Activated T-helper 1 cell treated with Interleukin-2 at 50 U/mL for 16 hours (primary cell): ENCODE measurements at regions not wholly inside any gene's neighbourhood (a gene's known extent, or its start where the extent isn't known, plus 50 kb on each side); places are given as distances from the start of the nearest gene placed in this dataset.
"Not testable (repeated sequence)": the region's sequence is repeated elsewhere in the genome, so short reads cannot be mapped to it uniquely, and the experiment has no call there.

Experiments used
- DNase-seq: peaks from one replicate; pipeline ENCODE4 v3.0.0-alpha.2; 2020; ENCODE audit warnings: low read depth

- no peak for DNase-seq
Measured at GRCh38 chr17:72448019-72448418, 327.2 kb downstream of the SOX9 start.

GRCh38 chr17:72452286-72453173 is 331.7 kb downstream of the SOX9 start:
- no peak for DNase-seq

DNA sequence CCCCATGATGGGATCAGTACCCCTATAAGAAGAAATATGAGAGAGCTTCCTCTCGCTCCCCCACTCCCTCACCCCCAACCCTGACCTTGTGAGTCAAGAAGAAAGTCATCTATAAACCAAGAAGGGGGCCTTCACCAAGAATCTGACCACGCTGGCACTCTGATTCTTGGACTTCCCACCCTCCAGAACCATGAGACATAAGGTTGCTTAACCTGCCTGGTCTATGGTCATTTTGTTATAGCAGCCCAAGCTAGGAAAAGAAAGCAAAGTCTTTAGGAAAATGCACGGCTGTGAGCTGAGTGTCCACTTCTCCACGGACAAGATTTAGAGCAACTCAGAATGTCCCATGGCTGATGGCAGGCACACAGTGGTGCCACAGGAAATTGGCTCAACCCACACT is 333.5 kb downstream of the SOX9 start:
- DNase-seq: no peak

DNA sequence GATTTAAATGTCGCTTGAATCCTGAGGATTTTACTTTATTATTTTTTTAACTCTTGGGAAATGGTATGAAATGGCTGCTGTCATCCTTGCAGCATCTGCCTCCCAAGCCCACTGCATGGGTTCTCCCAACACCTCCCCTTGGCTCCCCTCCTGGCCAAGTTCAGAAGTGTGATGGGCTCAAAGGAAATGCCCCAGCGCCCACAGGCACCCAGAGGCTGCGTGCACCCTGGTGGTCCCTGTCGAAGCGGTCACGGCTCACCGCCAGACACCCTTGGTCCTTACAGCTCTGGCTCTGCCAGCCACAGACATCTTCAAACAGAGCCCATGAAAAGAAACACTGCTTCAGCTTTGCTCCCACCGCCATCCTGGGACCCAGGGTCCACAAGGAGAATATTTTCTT is 334.7 kb downstream of the SOX9 start:
- no peak for DNase-seq

DNA sequence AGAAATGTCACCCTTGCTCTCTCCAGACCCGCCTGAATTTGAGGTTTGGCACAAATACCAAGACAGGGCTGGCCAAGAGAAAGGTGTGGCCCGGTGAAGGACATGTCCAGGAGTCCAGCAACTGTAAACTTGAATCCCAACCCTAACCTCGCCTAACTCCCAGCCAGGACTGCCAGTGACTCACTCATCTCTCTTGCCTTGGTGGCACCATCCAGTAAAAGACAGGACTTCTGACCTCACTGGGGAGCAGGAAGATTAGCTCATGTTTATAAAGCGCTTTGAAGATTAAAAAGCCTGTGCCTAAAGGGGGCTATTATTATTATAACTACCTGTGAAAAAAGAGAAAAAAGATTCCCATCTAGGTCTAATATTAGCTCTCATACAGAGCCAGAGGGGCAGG is 335.3 kb downstream of the SOX9 start:
- no peak for DNase-seq

DNA sequence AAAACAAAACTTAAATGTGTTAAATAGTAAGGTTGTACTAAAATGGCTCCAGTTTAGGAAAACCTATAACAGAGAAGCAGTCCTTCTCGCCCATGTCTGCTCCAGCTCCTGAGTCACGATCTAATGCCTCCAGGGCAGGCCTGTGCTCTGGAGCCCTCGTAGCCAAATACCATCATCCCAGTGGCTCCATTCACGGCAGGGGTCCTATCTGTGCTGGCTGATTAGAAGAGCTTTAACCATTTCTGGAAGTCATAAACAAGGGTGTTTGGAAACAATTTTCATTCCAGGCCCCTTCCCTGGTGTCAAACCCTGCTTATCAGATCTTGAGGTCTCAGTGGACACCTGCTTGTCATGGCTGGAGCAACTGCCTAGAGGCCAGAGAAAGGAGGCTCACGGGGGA is 336.9 kb downstream of the SOX9 start:
- no peak for DNase-seq

DNA sequence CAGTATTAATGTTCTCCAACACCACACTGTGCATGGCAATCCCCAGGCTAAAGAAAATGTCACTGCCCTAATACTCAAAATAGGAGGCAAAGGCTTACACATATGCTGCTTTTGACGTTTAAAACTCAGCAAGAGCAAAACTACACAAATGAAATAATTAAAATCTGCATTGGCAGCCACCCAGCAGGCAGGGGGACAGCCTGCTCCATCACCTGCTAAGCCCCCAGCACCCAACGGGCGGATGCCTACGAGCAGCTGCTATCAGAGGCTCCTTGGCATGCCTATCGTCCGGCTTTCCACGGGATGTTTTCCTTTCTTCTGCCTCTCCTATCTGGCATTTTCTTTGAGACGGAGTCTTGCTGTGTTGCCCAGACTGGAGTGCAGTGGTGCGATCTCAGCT is 337.5 kb downstream of the SOX9 start:
- no peak for DNase-seq

DNA sequence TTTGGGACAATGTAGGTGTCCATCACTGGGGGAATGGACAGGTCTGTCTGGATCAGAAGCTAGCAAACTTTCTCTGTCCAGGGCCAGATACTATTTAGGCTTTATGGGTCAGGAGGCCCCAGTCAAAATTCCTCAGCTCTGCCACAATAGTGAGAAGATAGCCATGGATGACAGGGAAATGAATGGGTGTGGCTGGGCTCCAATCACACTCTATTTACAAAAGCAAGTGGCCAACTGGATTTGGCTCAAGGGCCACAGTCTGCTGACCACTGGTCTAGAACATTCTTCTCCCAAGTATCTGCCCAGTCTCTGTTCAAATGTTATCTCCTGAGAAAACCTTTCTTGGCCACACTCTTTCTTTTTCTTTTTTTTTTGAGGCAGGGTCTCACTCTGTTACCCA is 339.9 kb downstream of the SOX9 start:
- DNase-seq: no peak

DNA sequence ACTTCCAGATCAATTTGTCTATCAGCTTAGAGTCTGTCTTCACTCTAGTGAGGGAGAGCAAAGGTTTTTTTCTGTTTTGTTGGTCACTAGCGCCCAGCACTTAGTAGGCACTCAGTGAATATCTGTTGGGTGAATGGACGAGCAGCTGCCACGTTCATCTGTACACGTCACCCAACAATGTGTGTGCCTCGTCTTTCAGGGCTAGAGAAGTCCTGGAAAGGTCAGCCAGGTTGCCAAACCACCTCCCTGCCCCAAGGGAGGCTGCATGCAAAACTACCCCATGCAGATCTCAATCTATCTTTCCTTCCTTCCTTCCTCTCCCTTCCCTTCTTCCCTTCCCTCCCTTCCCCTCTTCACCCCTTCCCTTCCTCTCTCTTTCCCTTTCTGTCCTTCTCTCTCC is 340.9 kb downstream of the SOX9 start:
- no peak for DNase-seq

GRCh38 chr17:72462407-72462806 is 341.6 kb downstream of the SOX9 start:
- no peak for DNase-seq

GRCh38 chr17:72462814-72463213 is 342.0 kb downstream of the SOX9 start:
- no peak for DNase-seq

DNA sequence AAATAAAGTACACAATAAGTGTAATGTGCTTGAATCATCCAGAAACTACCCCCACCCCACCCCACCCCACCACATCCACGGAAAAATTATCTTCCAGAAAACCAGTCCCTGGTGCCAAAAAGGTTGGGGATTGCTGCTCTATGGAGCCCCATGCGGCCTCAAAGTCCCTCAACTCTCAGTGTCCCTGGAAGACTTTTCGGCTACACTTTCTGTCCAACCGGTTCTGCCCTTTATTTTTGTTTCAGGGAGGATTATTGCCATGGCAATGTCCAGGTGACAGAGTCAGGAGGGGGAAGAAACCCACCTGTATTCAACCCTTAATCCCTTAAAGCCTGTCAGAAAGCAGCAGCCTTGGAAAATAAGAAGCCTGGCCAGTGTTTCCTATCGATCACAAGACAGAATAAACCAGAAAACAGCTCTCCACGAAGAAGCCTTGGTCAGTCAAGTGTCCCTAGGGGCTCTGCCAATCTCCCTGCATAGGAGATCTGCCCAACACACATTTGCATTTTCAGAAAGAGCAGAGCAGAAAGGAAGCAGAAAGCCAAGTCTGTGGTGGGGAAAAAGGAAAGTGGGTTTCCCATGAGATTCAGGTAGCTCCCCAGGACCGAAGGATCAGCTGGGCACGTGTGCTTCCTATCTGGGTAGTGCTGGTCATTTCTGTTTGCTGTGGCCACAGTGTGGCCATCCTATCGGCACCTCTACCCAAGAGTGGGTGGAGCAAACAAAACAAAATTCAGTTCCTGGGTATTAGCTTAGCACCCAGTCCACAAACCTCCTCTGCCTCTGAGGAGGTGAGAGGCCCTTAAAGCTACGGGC is 342.7 kb downstream of the SOX9 start:
- DNase-seq: no peak

- not testable (repeated sequence) for DNase-seq
Measured at GRCh38 chr17:72464221-72464620, 343.4 kb downstream of the SOX9 start.

GRCh38 chr17:72465191-72466024 is 344.6 kb downstream of the SOX9 start:
- no peak for DNase-seq

- DNase-seq: no peak
Measured at GRCh38 chr17:72466199-72466598, 345.4 kb downstream of the SOX9 start.

- DNase-seq: no peak
Measured at GRCh38 chr17:72466606-72467005, 345.8 kb downstream of the SOX9 start.

DNA sequence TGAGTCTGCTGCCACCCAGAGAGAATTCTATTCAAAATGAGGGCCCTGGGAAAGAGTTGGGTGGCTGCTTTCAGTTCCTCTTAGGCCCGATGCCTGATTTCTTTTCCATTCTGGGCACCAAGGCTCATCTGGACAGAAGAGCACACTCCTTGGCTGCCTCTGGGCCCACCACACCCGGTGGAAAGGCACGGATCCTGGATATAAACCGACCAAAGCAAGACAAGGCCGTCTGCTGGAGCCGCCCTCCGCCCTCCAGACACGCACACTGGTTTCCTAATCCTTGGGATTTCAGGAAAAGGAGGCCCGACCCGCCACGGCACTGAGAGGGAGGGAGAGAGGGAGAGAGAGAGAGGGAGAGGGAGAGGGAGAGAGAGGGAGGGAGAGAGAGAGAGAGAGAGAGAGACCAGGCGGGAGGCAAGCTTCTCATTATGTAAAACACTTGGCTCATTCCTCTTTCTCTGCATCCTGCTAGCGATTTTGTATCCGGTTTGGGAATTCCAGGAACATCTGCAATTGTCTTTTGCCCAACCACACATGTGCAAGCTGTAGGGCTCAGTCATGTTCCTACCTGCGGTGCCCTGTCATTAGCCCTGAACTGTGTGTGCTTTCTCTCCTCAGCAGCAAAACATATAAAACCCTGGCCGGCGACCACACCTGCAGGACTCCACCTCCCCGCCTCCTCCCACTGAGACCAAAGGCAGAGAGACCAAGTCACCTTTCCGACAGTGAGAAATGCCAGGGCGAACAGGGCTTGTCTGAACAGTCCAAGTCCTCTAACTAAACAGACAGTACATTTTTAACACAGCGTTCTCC is 347.2 kb downstream of the SOX9 start:
- DNase-seq: no peak

DNA sequence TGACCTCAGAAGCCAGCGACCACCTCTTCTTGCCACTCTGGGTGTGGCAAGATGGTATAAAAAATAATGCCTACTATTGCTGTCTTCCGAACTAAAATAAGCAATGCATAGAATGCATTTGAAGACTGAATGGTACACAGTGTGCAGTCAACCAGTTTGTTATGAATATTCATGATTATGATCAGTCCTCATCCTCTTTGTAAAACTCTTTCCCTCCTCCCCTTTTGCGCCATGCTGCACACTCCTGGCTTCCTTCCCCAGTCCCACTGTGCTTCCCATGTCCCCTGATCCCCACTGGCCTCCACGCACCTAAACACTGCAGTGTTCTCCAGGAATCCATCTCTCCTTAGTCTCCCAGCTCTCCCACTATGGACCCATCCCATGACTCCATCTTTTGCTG is 348.0 kb downstream of the SOX9 start:
- DNase-seq: no peak

DNA sequence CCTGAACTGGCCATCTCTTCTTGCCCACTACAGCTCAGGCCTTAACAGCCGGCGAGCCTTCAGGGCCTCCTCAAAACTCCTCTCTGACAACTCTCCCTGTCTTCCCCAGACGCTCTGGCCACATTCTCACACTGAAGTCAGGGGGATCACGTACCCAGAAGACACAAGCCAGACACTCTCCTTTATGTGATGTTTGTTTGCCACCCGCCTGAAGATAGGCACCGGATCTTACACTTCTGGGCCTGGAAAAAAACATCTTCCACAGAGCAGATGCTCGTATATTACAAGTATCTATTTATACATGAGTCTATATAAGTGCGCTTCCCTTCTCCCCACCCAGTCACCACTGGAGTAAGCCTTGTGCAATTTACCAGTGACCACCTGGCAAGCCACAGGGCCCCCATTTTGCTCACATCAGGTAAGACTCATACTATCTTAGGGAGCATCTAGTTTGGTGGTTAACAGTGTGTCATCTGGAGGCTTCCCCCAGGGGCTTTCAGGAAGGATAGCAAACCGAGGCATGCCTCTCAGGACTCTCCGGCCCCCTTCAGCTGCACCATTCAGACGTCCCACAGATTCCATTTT is 349.4 kb downstream of the SOX9 start:
- no peak for DNase-seq

GRCh38 chr17:72470734-72471133 is 349.9 kb downstream of the SOX9 start:
- no peak for DNase-seq

DNA sequence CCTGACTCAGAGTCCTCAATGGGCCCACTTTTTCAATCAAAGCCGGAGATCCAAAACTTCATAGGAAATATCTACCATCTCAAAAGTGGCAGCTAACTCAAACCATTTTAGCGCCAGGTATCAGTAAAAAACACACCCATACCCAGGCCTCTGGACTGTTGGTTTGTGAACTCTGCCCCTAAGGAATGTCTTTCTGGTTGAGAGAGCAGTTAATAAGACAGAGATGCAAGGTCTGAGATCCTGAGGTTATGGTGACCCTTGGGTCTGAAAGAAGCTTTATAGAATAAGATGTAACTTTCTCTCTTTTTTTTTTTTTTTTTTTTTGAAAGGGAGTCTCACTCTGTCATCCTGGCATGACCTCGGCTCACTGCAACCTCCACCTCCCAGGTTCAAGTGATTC is 350.5 kb downstream of the SOX9 start:
- DNase-seq: no peak
